ENCODE measurements at regions not wholly inside any gene's neighbourhood (a gene's known extent, or its start where the extent isn't known, plus 50 kb on each side); places are given as distances from the start of the nearest gene placed in this dataset.
A peak's percentile ranks its signal among the peaks of the same experiment; 100 is the strongest.

- TF ChIP-seq, protein P1, sequence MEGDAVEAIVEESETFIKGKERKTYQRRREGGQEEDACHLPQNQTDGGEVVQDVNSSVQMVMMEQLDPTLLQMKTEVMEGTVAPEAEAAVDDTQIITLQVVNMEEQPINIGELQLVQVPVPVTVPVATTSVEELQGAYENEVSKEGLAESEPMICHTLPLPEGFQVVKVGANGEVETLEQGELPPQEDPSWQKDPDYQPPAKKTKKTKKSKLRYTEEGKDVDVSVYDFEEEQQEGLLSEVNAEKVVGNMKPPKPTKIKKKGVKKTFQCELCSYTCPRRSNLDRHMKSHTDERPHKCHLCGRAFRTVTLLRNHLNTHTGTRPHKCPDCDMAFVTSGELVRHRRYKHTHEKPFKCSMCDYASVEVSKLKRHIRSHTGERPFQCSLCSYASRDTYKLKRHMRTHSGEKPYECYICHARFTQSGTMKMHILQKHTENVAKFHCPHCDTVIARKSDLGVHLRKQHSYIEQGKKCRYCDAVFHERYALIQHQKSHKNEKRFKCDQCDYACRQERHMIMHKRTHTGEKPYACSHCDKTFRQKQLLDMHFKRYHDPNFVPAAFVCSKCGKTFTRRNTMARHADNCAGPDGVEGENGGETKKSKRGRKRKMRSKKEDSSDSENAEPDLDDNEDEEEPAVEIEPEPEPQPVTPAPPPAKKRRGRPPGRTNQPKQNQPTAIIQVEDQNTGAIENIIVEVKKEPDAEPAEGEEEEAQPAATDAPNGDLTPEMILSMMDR (IDR thresholded peaks at IDR 0.05; ENCODE audit: control extremely low read depth, extremely low read depth) = no peak
- DNase-seq (no peak), ATAC-seq (ENCODE audit: insufficient read depth, low FRiP score) (no peak)
- Histone ChIP-seq H3K4me3 (no peak overlapping the region), H3K9ac (ENCODE audit: insufficient read depth in 1 of 2, low read length in 2 of 2) (no peak overlapping the region), H3K36me3 (ENCODE audit: control insufficient read depth in 4 of 4, insufficient read depth in 4 of 4, low read length in 4 of 4) (no peaks in the 10 kb centered on the region), H3K27ac (ENCODE audit: low read depth in 1 of 2, low read length in 1 of 2) (no peak overlapping the region), H3K9me3 (ENCODE audit: control insufficient read depth in 4 of 4, insufficient read depth in 3 of 4, low read length in 3 of 4) (no peaks in the 10 kb centered on the region), H3K27me3 (ENCODE audit: control insufficient read depth in 3 of 3, insufficient read depth in 3 of 3, low read length in 2 of 3) (no peaks in the 10 kb centered on the region), H3K4me1 (ENCODE audit: control insufficient read depth in 5 of 5, insufficient read depth in 5 of 5, low read length in 5 of 5) (peaks cover 0 to 9% (median 4%) of the 10 kb centered on the region in 5 donors)
- WGBS, 2 donors = 97% methylated on average over 4 of the region's 4 CpGs
These were observed 426.9 kb upstream of the JARID2 start for GRCh38 chr6:14819001-14819400.

DNA sequence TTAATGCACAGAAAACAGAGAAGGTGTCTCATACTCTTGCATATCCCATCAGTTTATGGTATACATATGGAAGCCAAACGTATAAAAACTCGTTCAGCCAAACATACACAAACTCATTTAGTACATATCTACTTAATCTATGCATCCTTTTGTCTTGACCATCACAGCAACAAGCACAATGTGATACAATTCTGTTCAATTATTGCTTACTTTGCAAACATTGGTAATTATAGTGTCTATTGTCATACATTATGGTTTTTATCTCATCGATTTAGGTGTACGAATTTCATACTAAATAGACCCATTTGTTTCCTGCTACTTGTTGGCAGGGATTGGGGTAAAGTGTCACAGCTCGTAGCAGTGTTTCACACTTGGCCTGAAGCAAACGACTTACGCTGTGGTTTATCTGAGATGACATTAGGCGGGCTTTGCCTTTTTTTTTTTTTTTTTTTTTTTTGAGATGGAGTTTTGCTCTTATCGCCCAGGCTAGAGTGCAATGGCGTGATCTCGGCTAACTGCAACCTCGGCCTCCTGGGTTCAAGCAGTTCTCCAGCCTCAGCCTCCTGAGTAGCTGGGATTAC is 425.9 kb upstream of the JARID2 start:
- no peak overlapping the region for H3K27ac ChIP-seq (ENCODE audit: low read depth in 1 of 2, low read length in 1 of 2)
- H3K27me3 ChIP-seq (ENCODE audit: control insufficient read depth in 3 of 3, insufficient read depth in 3 of 3, low read length in 2 of 3) = no peaks in the 10 kb centered on the region
- ATAC-seq (ENCODE audit: insufficient read depth, low FRiP score) (no peak), DNase-seq (no peak)
- WGBS, 2 donors = 95 to 96% methylated on average over 12 of the region's 12 CpGs
- H3K4me3 ChIP-seq = no peak overlapping the region
- H3K4me1 ChIP-seq (ENCODE audit: control insufficient read depth in 5 of 5, insufficient read depth in 5 of 5, low read length in 5 of 5) = peaks cover 3 to 19% (median 4%) of the 10 kb centered on the region in 5 donors
- TF ChIP-seq, protein P1 (IDR thresholded peaks at IDR 0.05; ENCODE audit: control extremely low read depth, extremely low read depth) = no peak
- no peak overlapping the region for H3K9ac ChIP-seq (ENCODE audit: insufficient read depth in 1 of 2, low read length in 2 of 2)
- H3K36me3 ChIP-seq (ENCODE audit: control insufficient read depth in 4 of 4, insufficient read depth in 4 of 4, low read length in 4 of 4) = no peaks in the 10 kb centered on the region
- H3K9me3 ChIP-seq (ENCODE audit: control insufficient read depth in 4 of 4, insufficient read depth in 3 of 4, low read length in 3 of 4) = no peaks in the 10 kb centered on the region

DNA sequence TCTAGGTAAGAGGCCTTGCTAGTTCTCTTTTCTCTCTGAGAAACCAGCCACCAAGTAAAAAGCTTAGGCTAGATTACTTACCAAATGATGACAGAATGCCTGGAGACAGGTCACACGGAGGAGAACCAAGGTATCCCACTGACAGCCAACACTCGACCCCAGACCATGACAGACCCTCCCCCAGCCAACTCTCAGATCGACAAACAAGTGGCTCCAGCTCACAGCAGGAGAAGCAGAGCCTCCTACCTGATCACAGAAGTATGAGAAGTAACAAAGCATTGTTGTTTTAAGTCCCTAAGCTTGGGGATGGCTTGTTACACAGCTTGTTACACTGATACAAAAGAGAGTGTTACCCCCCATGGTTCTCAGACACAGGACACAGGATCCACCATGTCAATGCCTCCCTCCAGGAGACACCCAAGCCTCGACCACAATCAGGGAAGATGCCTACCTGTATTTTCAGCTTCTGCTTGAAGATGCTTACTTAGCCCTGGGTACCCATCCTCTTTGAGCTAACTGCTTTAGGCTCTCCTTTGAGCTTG is 423.8 kb upstream of the JARID2 start:
- no peak overlapping the region for H3K4me3 ChIP-seq
- peaks cover 3 to 22% (median 4%) of the 10 kb centered on the region in 5 donors for H3K4me1 ChIP-seq (ENCODE audit: control insufficient read depth in 5 of 5, insufficient read depth in 5 of 5, low read length in 5 of 5)
- ATAC-seq (ENCODE audit: insufficient read depth, low FRiP score) (no peak), DNase-seq (no peak)
- no peaks in the 10 kb centered on the region for H3K36me3 ChIP-seq (ENCODE audit: control insufficient read depth in 4 of 4, insufficient read depth in 4 of 4, low read length in 4 of 4)
- TF ChIP-seq, protein P1 (IDR thresholded peaks at IDR 0.05; ENCODE audit: control extremely low read depth, extremely low read depth) = no peak
- no peak overlapping the region for H3K27ac ChIP-seq (ENCODE audit: low read depth in 1 of 2, low read length in 1 of 2)
- WGBS, 2 donors = 64 to 74% methylated on average over 4 of the region's 4 CpGs
- no peak overlapping the region for H3K9ac ChIP-seq (ENCODE audit: insufficient read depth in 1 of 2, low read length in 2 of 2)
- no peaks in the 10 kb centered on the region for H3K27me3 ChIP-seq (ENCODE audit: control insufficient read depth in 3 of 3, insufficient read depth in 3 of 3, low read length in 2 of 3)
- no peaks in the 10 kb centered on the region for H3K9me3 ChIP-seq (ENCODE audit: control insufficient read depth in 4 of 4, insufficient read depth in 3 of 4, low read length in 3 of 4)

GRCh38 chr6:14822679-14823078 is 423.2 kb upstream of the JARID2 start:
- ATAC-seq (ENCODE audit: insufficient read depth, low FRiP score) (no peak), DNase-seq (peak; percentile 32 to 77 (median 67))
- H3K27ac ChIP-seq (ENCODE audit: low read depth in 1 of 2, low read length in 1 of 2) = no peak overlapping the region
- TF ChIP-seq, protein P1 (IDR thresholded peaks at IDR 0.05; ENCODE audit: control extremely low read depth, extremely low read depth) = no peak
- WGBS, 2 donors = 59 to 76% methylated on average over 7 of the region's 7 CpGs
- no peaks in the 10 kb centered on the region for H3K36me3 ChIP-seq (ENCODE audit: control insufficient read depth in 4 of 4, insufficient read depth in 4 of 4, low read length in 4 of 4)
- peaks cover 3 to 22% (median 4%) of the 10 kb centered on the region in 5 donors for H3K4me1 ChIP-seq (ENCODE audit: control insufficient read depth in 5 of 5, insufficient read depth in 5 of 5, low read length in 5 of 5)
- no peak overlapping the region for H3K9ac ChIP-seq (ENCODE audit: insufficient read depth in 1 of 2, low read length in 2 of 2)
- H3K9me3 ChIP-seq (ENCODE audit: control insufficient read depth in 4 of 4, insufficient read depth in 3 of 4, low read length in 3 of 4) = no peaks in the 10 kb centered on the region
- no peaks in the 10 kb centered on the region for H3K27me3 ChIP-seq (ENCODE audit: control insufficient read depth in 3 of 3, insufficient read depth in 3 of 3, low read length in 2 of 3)
- H3K4me3 ChIP-seq = no peak overlapping the region
